ENCODE measurements at regions not wholly inside any gene's neighbourhood (a gene's known extent, or its start where the extent isn't known, plus 50 kb on each side); places are given as distances from the start of the nearest gene placed in this dataset.

DNA sequence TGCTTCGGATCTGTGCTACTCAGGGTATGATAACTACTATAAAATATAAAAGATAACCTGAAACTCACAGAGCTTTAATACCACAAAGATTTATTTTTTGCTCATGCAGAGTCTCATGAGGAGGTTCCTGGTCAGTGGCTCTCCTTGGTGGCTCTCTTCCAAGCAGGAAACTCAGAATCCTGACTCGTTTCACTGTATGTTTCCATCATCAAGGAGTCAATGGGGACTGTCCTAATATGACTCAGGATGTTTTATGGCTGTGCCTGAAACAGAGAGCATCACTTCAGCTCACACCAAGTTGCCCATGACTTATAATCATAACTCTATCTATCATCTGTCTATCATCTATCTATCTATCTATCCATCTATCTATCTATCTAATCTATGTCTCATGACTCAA, 620.8 kb upstream of the NR3C2 start:
- no peak for TF ChIP-seq CTCF (IDR thresholded peaks at IDR 0.05)
- no peak for TF ChIP-seq POLR2AphosphoS5 (IDR thresholded peaks at IDR 0.05; ENCODE audit: insufficient read depth in 1 of 2, low read depth in 1 of 2)

Data from vagina (tissue), 2 donors.